SK-N-SH treated with all-trans-retinoic acid at 6 μM for 48 hours (cell line): ENCODE measurements at regions not wholly inside any gene's neighbourhood (a gene's known extent, or its start where the extent isn't known, plus 50 kb on each side); places are given as distances from the start of the nearest gene placed in this dataset.
A peak's percentile ranks its signal among the peaks of the same experiment; 100 is the strongest.

Experiments
- ATAC-seq: fragments of 200-7000 bp; cut with Tn5 transposase; 3 replicates; pipeline ENCODE4 v1.9.1; 2020; ENCODE audit warnings: mild to moderate bottlenecking, moderate library complexity
- ARNTL ChIP-seq: fragments of 450-650 bp; formaldehyde crosslinking; IDR thresholded peaks from 2 replicates; pipeline ENCODE4 v1.5.0; 2020; ENCODE audit warnings: low read depth, mild to moderate bottlenecking, moderate library complexity, borderline replicate concordance
- BACH2 ChIP-seq: fragments of 250-450 bp; sonication (Bioruptor Pico); IDR thresholded peaks from 2 replicates; pipeline ENCODE4 v1.9.0; 2021; ENCODE audit warnings: mild to moderate bottlenecking, borderline replicate concordance
- CREB5 ChIP-seq: fragments of 250-450 bp; sonication (Bioruptor Pico); IDR thresholded peaks from 2 replicates; pipeline ENCODE4 v1.5.1; 2020; ENCODE audit warnings: low read depth, mild to moderate bottlenecking, moderate library complexity
- CSDC2 ChIP-seq: fragments of 250-450 bp; sonication (Bioruptor Pico); IDR thresholded peaks from 2 replicates; pipeline ENCODE4 v1.5.0; 2020; ENCODE audit warnings: mild to moderate bottlenecking, moderate library complexity
- GLIS3 ChIP-seq: fragments of 250-450 bp; sonication (Bioruptor Pico); IDR thresholded peaks from 2 replicates; pipeline ENCODE4 v1.5.0; 2020; ENCODE audit warnings: mild to moderate bottlenecking, moderate library complexity
- ISL1 ChIP-seq: fragments of 250-450 bp; sonication (Bioruptor Pico); IDR thresholded peaks from 2 replicates; pipeline ENCODE4 v2.1.2; 2022; ENCODE audit warnings: mild to moderate bottlenecking, moderate library complexity
- OSR1 ChIP-seq: fragments of 250-450 bp; sonication (Bioruptor Pico); IDR thresholded peaks from 2 replicates; pipeline ENCODE4 v1.8.0; 2022; ENCODE audit warnings: moderate library complexity, mild to moderate bottlenecking, inconsistent platforms
- PATZ1 ChIP-seq: fragments of 250-450 bp; sonication (Bioruptor Pico); IDR thresholded peaks from 2 replicates; pipeline ENCODE4 v1.8.0; 2020; ENCODE audit warnings: mild to moderate bottlenecking, moderate library complexity, borderline replicate concordance
- POU6F1 ChIP-seq: fragments of 250-450 bp; sonication (Bioruptor Pico); IDR thresholded peaks from 2 replicates; pipeline ENCODE4 v1.8.0; 2021; ENCODE audit warnings: low read depth, mild to moderate bottlenecking, moderate library complexity, borderline replicate concordance
- PPARA ChIP-seq: fragments of 250-450 bp; sonication (Bioruptor Pico); IDR thresholded peaks from 2 replicates; pipeline ENCODE4 v1.5.0; 2020; ENCODE audit warnings: mild to moderate bottlenecking, borderline replicate concordance
- SNAI2 ChIP-seq: fragments of 250-450 bp; sonication (Bioruptor Pico); IDR thresholded peaks from 2 replicates; pipeline ENCODE4 v1.5.0; 2020; ENCODE audit warnings: mild to moderate bottlenecking, moderate library complexity
- TCF4 ChIP-seq: fragments of 250-450 bp; sonication (Bioruptor Pico); IDR thresholded peaks from 2 replicates; pipeline ENCODE4 v1.8.0; 2021; ENCODE audit warnings: mild to moderate bottlenecking, moderate library complexity, borderline replicate concordance
- TOX ChIP-seq: fragments of 250-450 bp; sonication (Bioruptor Pico); IDR thresholded peaks from 2 replicates; pipeline ENCODE4 v1.8.0; 2021; ENCODE audit warnings: mild to moderate bottlenecking, moderate library complexity, borderline replicate concordance
- TSHZ2 ChIP-seq: fragments of 250-450 bp; sonication (Bioruptor Pico); IDR thresholded peaks from 2 replicates; pipeline ENCODE4 v1.5.0; 2020; ENCODE audit warnings: mild to moderate bottlenecking, moderate library complexity
- ZC3H10 ChIP-seq: fragments of 250-450 bp; sonication (Bioruptor Pico); IDR thresholded peaks from 2 replicates; pipeline ENCODE4 v1.5.1; 2021; ENCODE audit warnings: mild to moderate bottlenecking, moderate library complexity
- ZFP3 ChIP-seq: fragments of 250-450 bp; sonication (Bioruptor Pico); IDR thresholded peaks from 2 replicates; pipeline ENCODE4 v1.5.0; 2020; ENCODE audit warnings: mild to moderate bottlenecking, moderate library complexity
- ZNF565 ChIP-seq: fragments of 450-650 bp; formaldehyde crosslinking; conservative IDR thresholded peaks from 2 replicates; pipeline ENCODE4 v1.5.0; 2020; ENCODE audit warnings: low read depth, mild to moderate bottlenecking, moderate library complexity
- ZNF8 ChIP-seq: fragments of 450-650 bp; formaldehyde crosslinking; IDR thresholded peaks from 2 replicates; pipeline ENCODE4 v1.5.0; 2020; ENCODE audit warnings: mild to moderate bottlenecking, moderate library complexity

- TF ChIP-seq TCF4 (CRISPR knock-in tag) (no peak), PPARA (CRISPR knock-in tag) (no peak), ARNTL (no peak), ZFP3 (CRISPR knock-in tag) (no peak), ZC3H10 (CRISPR knock-in tag) (no peak), OSR1 (CRISPR knock-in tag) (no peak), CSDC2 (CRISPR knock-in tag) (no peak)
- no peak for ATAC-seq
These were observed 181.3 kb downstream of the THBS2 start for GRCh38 chr6:169072127-169073042.

GRCh38 chr6:169071394-169071793 lies 182.3 kb downstream of the THBS2 start:
- TF ChIP-seq CSDC2 (CRISPR knock-in tag) = no peak
- TF ChIP-seq TCF4 (CRISPR knock-in tag) = no peak
- no peak for TF ChIP-seq ISL1 (CRISPR knock-in tag)
- no peak for ATAC-seq

GRCh38 chr6:169070506-169071176 lies 183.0 kb downstream of the THBS2 start:
- TF ChIP-seq PATZ1 (CRISPR knock-in tag) (0 out of 2 replicates have a peak, but pooled peaks have one; percentile 18), TOX (CRISPR knock-in tag) (peak; percentile 58; the same call in 1 of the 2 replicates), BACH2 (no peak), ZNF565 (CRISPR knock-in tag) (no peak), ZFP3 (CRISPR knock-in tag) (peak; percentile 18; the same call in 1 of the 2 replicates), ARNTL (no peak), TSHZ2 (no peak)
- ATAC-seq = peak; percentile 100

- ATAC-seq = no peak
- TF ChIP-seq CREB5 (CRISPR knock-in tag) (no peak), GLIS3 (CRISPR knock-in tag) (no peak), OSR1 (CRISPR knock-in tag) (no peak), ZFP3 (CRISPR knock-in tag) (no peak), ZNF8 (CRISPR knock-in tag) (no peak), TSHZ2 (no peak), TCF4 (CRISPR knock-in tag) (no peak), POU6F1 (CRISPR knock-in tag) (no peak), SNAI2 (CRISPR knock-in tag) (no peak)
These were observed 184.3 kb downstream of the THBS2 start for GRCh38 chr6:169069356-169069755.
